ENCODE measurements at regions not wholly inside any gene's neighbourhood (a gene's known extent, or its start where the extent isn't known, plus 50 kb on each side); places are given as distances from the start of the nearest gene placed in this dataset.

DNA sequence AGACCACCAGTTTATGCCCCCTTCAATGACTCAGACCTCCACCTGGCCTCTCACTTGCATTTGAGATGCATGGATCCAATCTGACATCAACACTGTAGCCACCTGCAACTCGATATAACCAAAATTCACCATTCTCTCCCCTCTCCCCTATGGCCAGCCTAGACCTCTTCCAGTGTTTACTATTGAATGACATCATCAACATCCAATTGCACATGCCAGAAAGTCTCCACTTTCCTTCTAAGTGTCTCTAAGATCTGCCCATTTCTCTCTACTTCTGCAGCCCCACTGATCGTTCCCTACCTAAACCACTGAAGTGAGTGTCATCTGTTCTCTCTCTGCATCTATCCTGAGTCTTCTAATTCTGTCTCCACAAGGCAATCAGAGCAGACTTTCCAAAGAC lies 151.3 kb upstream of the APCDD1 start:
- H3K4me3 ChIP-seq (ENCODE audit: low read depth, low read length) = no peak overlapping the region
- DNase-seq (ENCODE audit: low read depth) = no peak

DNA sequence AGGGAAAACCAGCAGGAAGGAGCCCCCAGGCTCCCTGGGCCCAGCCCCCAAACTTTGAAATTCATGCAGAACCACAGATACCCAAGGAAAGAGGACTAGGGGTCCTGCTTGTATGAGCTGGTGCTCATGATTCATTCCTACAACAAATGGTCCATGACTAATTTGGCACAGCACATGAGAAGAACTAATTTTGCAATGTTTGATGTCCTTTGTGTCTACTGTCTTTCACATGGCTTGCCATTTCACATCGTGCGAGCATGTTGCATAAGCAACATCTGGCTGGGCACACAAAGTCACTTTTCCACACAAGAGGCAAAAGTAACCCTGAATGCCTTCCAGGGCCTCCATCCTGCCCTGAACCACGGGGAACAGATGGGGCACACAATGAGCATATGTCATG lies 149.6 kb upstream of the APCDD1 start:
- H3K4me3 ChIP-seq (ENCODE audit: low read depth, low read length) = no peak overlapping the region
- DNase-seq (ENCODE audit: low read depth) = peak; percentile 28

More for the DNA sequence above, 151.3 kb upstream of the APCDD1 start:
- TF ChIP-seq, protein P1, sequence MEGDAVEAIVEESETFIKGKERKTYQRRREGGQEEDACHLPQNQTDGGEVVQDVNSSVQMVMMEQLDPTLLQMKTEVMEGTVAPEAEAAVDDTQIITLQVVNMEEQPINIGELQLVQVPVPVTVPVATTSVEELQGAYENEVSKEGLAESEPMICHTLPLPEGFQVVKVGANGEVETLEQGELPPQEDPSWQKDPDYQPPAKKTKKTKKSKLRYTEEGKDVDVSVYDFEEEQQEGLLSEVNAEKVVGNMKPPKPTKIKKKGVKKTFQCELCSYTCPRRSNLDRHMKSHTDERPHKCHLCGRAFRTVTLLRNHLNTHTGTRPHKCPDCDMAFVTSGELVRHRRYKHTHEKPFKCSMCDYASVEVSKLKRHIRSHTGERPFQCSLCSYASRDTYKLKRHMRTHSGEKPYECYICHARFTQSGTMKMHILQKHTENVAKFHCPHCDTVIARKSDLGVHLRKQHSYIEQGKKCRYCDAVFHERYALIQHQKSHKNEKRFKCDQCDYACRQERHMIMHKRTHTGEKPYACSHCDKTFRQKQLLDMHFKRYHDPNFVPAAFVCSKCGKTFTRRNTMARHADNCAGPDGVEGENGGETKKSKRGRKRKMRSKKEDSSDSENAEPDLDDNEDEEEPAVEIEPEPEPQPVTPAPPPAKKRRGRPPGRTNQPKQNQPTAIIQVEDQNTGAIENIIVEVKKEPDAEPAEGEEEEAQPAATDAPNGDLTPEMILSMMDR (conservative IDR thresholded peaks at IDR 0.05; ENCODE audit: low read depth, low read length) = no peak

DNA sequence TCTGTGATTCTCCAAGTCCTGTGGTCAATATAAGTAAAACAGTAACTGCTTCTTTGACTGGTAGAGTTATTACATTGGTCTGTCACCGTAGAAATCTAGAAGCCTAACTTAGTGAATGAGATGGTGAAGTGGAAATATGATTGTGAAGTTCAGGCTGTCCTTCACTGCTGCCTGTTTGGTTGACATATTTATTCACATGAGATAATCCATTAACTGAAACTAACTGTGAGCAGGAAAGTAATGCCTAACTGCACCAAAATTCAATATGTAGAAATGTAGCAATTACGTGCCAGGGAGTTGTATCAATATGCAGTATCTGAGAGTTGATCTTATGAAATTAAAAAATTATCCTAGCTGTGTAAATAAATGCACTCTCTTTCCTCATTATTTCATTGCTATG lies 147.7 kb upstream of the APCDD1 start:
- DNase-seq (ENCODE audit: low read depth) = no peak

More for the DNA sequence above, 149.6 kb upstream of the APCDD1 start:
- TF ChIP-seq, protein P1 (conservative IDR thresholded peaks at IDR 0.05; ENCODE audit: low read depth, low read length) = no peak

DNA sequence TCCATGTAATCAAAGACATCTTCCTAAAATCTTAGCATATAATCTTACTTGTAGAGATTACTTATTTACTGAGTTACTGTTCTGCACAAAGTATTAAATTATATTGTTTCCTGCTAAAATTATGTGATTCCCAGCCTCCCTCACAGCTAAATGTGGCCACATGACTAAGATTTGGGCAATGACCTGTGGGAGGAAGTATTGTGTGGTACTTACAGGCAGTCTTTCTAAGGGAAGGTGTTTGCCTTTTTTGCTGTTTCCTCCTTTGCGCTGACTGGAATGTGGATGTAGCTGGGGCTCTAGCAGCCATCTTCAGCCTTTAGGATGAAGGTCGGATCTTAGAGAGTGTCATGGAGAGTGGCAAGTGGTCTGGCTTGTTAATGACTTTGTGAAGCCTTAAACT lies 146.3 kb upstream of the APCDD1 start:
- DNase-seq (ENCODE audit: low read depth) = no peak
- no peak overlapping the region for H3K4me3 ChIP-seq (ENCODE audit: low read depth, low read length)
- TF ChIP-seq, protein P1 (conservative IDR thresholded peaks at IDR 0.05; ENCODE audit: low read depth, low read length) = no peak

More for the DNA sequence above, 147.7 kb upstream of the APCDD1 start:
- no peak overlapping the region for H3K4me3 ChIP-seq (ENCODE audit: low read depth, low read length)
- TF ChIP-seq, protein P1 (conservative IDR thresholded peaks at IDR 0.05; ENCODE audit: low read depth, low read length) = no peak

DNA sequence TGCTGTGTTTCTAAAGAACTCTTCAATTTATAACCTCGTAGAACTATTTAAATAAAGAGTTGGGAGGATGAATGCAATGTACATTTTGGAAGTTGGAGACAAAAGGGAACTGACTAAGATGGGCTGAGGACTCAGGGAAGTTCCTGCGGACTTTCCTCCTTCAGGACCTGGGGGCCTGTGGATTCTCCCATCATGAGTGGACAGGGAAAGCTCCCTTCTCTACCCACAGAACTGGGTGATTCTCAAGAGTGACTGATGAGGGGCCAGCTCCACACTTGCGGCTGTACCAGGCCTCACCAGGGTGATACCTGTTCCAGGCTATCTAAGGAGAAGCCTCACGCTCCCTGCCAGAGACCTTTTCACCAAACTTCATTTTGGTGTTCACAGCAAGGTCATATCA lies 143.8 kb upstream of the APCDD1 start:
- no peak overlapping the region for H3K4me3 ChIP-seq (ENCODE audit: low read depth, low read length)
- TF ChIP-seq, protein P1 (conservative IDR thresholded peaks at IDR 0.05; ENCODE audit: low read depth, low read length) = no peak
- DNase-seq (ENCODE audit: low read depth) = no peak

DNA sequence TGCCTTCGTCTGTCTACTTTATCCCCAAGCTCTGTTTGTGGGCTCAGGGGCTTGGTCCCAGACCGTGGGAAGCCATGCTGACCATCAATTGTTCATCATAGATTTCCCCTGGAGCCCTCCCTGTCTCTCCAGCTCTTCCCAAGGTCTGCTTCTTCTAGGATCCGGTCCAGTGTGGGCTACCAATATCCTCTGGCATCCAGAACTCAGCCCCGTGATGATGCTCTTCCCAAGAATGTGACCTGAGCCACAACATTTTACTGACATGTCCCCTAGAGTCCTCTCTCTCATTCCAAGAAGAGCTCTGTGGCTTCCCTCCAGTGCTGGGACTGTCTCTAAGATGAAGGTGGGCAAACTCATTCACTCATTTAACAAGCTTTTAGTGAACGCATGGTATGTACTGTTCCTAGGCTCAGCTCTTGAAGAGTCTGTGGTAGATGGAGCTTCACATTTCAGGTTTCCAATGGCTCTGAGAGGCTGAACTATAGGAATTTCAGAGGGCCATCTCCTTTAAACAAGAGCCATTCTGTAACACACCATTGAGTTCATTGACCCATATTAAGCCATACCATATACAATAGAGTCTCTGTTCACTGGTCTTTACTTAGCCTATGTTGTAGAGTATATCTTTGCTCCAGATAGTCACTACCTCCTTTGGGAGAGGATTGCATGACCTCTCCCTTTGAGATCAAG lies 142.0 kb upstream of the APCDD1 start:
- TF ChIP-seq, protein P1 (conservative IDR thresholded peaks at IDR 0.05; ENCODE audit: low read depth, low read length) = no peak
- no peak overlapping the region for H3K4me3 ChIP-seq (ENCODE audit: low read depth, low read length)
- DNase-seq (ENCODE audit: low read depth) = no peak

DNA sequence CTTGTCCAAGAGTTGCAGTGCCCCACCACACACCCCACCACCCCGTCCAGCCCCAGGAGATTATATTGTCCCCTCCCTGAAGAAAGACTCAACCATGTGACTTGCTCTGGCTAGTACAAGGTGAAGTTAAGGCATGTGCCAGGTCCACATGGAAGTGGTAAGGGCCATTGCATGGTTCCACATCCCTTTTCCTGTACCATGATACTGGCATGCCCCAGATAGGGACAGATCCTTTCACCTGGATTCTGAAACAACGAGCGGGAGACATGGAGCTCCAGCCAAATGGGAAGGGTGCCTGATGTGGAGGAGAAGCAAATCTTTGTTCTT lies 141.5 kb upstream of the APCDD1 start:
- no peak overlapping the region for H3K4me3 ChIP-seq (ENCODE audit: low read depth, low read length)
- TF ChIP-seq, protein P1 (conservative IDR thresholded peaks at IDR 0.05; ENCODE audit: low read depth, low read length) = no peak
- no peak for DNase-seq (ENCODE audit: low read depth)

Measured in choroid plexus epithelial cell (primary cell).